ENCODE measurements at regions not wholly inside any gene's neighbourhood (a gene's known extent, or its start where the extent isn't known, plus 50 kb on each side); places are given as distances from the start of the nearest gene placed in this dataset.

DNA sequence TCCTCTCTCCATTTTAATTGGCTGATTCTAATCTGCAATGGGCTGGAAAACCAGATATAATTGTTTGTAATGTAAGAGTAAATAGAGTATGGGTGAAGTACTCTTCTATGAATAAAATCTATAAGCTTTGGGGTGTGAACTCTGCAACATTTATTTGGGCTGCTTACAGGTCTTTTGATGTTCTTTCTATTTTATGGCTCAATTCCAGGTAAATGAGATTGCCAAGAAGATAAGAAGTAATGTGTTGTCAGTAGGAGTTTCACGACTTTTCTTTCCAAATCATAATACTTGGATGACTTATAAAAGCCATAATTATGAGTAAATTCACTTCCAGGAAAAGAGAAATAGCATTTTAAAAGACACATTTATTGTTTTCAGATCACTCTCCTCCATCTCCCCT, 103.5 kb downstream of the FMR1NB start:
- TF ChIP-seq, protein P1, sequence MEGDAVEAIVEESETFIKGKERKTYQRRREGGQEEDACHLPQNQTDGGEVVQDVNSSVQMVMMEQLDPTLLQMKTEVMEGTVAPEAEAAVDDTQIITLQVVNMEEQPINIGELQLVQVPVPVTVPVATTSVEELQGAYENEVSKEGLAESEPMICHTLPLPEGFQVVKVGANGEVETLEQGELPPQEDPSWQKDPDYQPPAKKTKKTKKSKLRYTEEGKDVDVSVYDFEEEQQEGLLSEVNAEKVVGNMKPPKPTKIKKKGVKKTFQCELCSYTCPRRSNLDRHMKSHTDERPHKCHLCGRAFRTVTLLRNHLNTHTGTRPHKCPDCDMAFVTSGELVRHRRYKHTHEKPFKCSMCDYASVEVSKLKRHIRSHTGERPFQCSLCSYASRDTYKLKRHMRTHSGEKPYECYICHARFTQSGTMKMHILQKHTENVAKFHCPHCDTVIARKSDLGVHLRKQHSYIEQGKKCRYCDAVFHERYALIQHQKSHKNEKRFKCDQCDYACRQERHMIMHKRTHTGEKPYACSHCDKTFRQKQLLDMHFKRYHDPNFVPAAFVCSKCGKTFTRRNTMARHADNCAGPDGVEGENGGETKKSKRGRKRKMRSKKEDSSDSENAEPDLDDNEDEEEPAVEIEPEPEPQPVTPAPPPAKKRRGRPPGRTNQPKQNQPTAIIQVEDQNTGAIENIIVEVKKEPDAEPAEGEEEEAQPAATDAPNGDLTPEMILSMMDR (IDR thresholded peaks at IDR 0.05; ENCODE audit: poor library complexity, severe bottlenecking) = no peak
- TF ChIP-seq TAF1 (IDR thresholded peaks at IDR 0.05; ENCODE audit: low read depth) (no peak), POLR2AphosphoS5 (IDR thresholded peaks at IDR 0.05) (no peak), EP300 (conservative IDR thresholded peaks at IDR 0.05; ENCODE audit: poor library complexity, severe bottlenecking) (no peak), MXI1 (conservative IDR thresholded peaks at IDR 0.05; ENCODE audit: poor library complexity, severe bottlenecking) (no peak)

All from neural cell (in vitro differentiated cells).